ENCODE measurements at regions not wholly inside any gene's neighbourhood (a gene's known extent, or its start where the extent isn't known, plus 50 kb on each side); places are given as distances from the start of the nearest gene placed in this dataset.

GRCh38 chr9:21591221-21592062, 109.3 kb upstream of the IFNE start:
- no peak for TF ChIP-seq CTCF (IDR thresholded peaks at IDR 0.05; ENCODE audit: low read length, missing control alignments)
- DNase-seq (ENCODE audit: low read depth) = peak; percentile 99
- H3K4me3 ChIP-seq (replicated peaks; ENCODE audit: low read depth, low read length) = peak overlapping the region; percentile 31

- no peak overlapping the region for H3K4me3 ChIP-seq (replicated peaks; ENCODE audit: low read depth, low read length)
- no peak for DNase-seq (ENCODE audit: low read depth)
- TF ChIP-seq CTCF (IDR thresholded peaks at IDR 0.05; ENCODE audit: low read length, missing control alignments) = no peak
Observed at GRCh38 chr9:21592063-21592338, 109.9 kb upstream of the IFNE start.

- H3K4me3 ChIP-seq (replicated peaks; ENCODE audit: low read depth, low read length) = no peak overlapping the region
- no peak for DNase-seq (ENCODE audit: low read depth)
- no peak for TF ChIP-seq CTCF (IDR thresholded peaks at IDR 0.05; ENCODE audit: low read length, missing control alignments)
Observed at GRCh38 chr9:21597284-21597683, 115.2 kb upstream of the IFNE start.

GRCh38 chr9:21598749-21599148, 116.6 kb upstream of the IFNE start:
- TF ChIP-seq CTCF (IDR thresholded peaks at IDR 0.05; ENCODE audit: low read length, missing control alignments) = no peak
- H3K4me3 ChIP-seq (replicated peaks; ENCODE audit: low read depth, low read length) = no peak overlapping the region
- no peak for DNase-seq (ENCODE audit: low read depth)

- H3K4me3 ChIP-seq (replicated peaks; ENCODE audit: low read depth, low read length) = no peak overlapping the region
- peak; percentile 97 for DNase-seq (ENCODE audit: low read depth)
- no peak for TF ChIP-seq CTCF (IDR thresholded peaks at IDR 0.05; ENCODE audit: low read length, missing control alignments)
Observed at GRCh38 chr9:21605489-21605931, 123.4 kb upstream of the IFNE start.

GRCh38 chr9:21607576-21607975, 125.5 kb upstream of the IFNE start:
- H3K4me3 ChIP-seq (replicated peaks; ENCODE audit: low read depth, low read length) = no peak overlapping the region
- TF ChIP-seq CTCF (IDR thresholded peaks at IDR 0.05; ENCODE audit: low read length, missing control alignments) = no peak
- DNase-seq (ENCODE audit: low read depth) = no peak

GRCh38 chr9:21608200-21608599, 126.1 kb upstream of the IFNE start:
- TF ChIP-seq CTCF (IDR thresholded peaks at IDR 0.05; ENCODE audit: low read length, missing control alignments) = no peak
- DNase-seq (ENCODE audit: low read depth) = no peak

More at GRCh38 chr9:21608200-21608599, 126.1 kb upstream of the IFNE start:
- no peak overlapping the region for H3K4me3 ChIP-seq (replicated peaks; ENCODE audit: low read depth, low read length)
